ENCODE measurements at regions not wholly inside any gene's neighbourhood (a gene's known extent, or its start where the extent isn't known, plus 50 kb on each side); places are given as distances from the start of the nearest gene placed in this dataset.
"Not testable (repeated sequence)": the region's sequence is repeated elsewhere in the genome, so short reads cannot be mapped to it uniquely, and the experiment has no call there.

DNA sequence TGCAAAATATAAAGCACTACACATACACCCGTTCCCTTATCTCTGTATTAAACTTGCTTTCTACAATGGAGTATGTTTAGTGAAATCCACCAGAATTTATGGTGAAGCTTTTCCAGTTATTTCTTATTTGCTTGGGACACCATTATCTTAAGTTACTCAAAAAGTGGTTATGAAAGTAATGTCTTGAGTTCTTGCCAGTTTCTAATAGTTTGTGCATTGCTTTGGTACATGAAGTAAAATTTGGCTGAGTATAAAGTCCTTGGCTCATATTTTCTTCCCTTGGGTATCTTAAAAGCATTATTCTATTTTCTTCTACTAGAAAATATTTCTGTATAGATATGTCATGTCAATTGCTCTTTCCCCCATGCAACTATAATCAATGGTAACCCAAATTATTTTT, 85.2 kb downstream of the POLR1F start:
- DNase-seq: no peak

DNA sequence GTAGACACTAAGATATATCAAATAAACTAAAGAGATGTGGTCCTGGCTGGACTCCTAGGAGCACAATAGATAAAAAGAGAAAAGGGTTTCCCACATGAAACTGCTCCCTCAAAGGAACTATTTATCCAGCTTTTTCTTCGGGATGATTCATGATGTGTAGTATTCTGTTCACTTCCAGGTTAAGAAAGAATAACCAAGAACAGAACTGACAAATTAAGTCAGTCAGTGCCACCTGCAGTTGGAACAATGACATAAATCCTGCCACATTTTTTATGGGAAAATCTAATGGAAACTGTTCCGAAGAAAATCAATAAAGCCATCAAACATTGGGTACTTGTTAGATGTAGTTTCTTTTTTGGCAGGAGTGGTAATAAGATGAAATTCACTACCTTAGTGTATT, 87.1 kb downstream of the POLR1F start:
- no peak for DNase-seq

DNA sequence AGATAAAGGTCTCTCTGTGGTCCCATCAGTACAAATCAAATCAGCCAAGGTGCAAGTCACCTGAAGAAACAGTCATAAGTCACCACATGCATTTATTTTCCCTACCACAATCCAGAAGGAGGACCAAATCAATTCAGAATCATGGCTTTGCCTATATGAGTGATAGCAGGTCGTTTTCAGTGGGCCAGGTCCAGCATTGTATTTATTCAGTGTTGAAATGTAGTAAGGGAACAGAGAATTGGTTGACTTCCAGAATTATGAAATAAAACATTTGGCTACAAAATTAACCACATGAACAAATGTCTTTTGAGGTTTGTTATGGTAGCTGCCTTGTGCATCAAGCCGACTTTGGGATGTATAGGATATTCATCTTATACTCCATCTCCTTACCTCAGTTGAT, 88.4 kb downstream of the POLR1F start:
- no peak for DNase-seq

DNA sequence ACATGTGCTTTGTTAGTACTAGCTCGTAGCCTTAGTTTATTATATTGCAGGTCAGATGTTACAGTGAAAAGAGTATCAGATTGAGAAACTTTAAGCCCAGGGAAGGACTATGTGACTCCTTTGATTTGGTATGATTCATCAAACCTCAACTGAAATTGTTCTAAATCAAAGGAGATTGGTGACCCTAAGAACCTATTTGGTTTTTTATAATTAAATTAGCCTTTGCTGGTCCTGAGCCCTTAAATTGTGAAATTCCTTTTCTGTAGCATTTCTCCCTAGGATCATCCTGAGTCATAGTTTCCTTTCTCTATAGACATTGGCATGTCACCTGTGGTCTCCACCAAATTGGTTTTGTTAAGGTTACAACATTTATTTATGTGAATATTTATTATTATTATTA, 89.7 kb downstream of the POLR1F start:
- no peak for DNase-seq

DNA sequence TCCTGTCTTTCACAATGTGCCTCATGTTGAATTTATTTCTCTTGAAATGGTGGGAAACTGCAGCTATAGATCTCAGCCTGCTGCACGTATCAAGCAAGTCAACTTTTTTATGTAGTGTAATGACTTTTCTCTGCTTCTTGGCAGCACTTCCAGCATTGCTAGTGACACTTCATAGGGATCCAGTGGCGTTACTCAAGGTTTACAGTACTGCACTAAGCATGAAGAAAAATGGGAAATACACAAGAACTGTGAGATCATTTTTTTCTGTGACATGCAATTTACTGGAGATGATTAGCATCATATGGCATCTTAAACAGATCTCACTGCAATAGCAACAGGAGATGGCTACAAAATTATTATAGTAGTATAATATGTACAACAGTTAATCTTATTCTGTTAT, 90.9 kb downstream of the POLR1F start:
- no peak for DNase-seq

DNA sequence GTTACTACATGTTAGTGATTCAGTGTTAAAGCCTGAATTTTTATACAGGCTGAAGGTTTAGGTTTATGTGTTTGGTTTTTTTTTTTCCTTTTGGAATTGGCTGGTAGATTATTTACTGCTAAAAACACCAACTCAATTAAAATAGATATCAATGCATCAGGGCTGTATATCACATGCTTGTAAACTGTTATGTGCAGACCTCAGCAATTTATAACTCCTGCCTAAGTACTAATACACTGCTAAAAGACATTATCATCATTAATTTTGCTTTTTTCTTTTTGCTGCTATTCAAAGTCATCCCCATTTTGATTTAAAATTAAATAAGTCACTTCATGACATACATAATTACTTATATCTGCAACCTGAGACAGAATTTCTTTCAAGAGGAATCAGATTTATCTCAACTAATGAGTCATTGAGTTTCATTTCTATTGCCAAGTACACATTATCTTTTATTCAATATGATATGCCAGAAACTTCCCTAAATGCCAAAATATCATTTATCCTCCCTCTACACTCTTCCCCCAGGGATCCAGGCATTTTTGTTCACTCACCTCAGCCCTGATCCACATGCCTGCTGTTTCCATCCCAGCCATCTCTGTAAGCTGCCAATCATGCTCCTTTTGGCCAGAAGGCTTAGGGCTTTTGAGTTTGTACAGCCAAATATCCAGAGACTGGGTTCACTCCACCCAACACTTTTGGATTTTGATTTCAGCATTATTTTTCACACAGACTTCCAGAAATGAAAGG, 98.5 kb downstream of the POLR1F start:
- DNase-seq: no peak

DNA sequence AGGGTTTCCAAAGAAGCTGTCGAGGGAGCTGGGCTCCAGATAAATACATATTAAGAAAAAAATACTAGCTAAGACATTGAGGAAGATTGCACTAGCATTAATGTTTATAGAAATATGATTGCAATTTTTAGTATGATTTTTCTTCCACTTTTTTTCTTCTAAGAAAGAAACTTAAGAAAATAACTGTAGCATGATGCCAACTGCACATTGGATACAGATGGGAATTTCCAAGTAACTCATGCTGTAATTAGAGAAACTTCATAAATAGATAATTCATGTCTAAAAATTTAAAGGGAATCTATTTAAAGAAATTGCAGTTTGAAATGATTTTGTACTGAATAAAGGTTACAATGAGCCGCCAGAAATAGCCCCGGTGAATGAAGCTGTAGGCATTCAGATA, 119.4 kb downstream of the POLR1F start:
- DNase-seq: no peak

DNA sequence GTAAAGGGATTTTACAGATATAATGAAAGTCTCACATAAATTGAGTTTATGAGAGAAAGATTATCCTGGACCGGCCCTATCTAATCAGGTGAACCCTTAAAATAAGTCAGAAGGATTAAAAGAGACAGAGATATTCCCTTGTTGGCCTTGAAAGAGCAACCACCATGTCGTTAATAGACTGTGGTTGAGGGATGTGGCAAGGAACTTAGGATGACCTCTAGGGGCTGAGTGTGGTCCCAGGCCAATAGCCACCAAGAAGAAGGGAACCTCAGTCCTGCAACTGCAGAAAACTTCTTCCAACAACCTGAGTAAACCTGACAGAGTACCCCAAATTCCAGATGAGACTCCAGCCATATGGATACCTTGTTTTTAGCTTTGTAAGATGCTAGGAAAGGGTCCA, 121.5 kb downstream of the POLR1F start:
- DNase-seq: no peak

DNA sequence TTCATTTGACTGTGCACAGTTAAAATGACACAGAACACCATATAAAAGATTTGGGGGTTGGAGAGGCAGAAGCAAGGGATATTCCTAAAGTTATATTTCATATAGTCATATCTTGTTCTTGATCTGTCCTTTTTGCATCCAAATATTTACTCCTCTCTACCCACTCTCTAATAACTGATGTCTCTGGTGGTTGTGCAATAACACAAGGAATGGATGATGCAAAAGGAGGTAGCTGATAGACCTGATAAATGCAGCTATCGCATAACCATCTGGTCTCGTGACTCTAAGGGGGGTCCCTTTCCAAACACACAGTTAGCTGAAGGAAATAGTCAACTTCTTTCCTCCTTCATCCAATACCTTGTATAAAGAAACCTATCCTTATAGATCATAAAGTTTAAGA, 123.1 kb downstream of the POLR1F start:
- no peak for DNase-seq

DNA sequence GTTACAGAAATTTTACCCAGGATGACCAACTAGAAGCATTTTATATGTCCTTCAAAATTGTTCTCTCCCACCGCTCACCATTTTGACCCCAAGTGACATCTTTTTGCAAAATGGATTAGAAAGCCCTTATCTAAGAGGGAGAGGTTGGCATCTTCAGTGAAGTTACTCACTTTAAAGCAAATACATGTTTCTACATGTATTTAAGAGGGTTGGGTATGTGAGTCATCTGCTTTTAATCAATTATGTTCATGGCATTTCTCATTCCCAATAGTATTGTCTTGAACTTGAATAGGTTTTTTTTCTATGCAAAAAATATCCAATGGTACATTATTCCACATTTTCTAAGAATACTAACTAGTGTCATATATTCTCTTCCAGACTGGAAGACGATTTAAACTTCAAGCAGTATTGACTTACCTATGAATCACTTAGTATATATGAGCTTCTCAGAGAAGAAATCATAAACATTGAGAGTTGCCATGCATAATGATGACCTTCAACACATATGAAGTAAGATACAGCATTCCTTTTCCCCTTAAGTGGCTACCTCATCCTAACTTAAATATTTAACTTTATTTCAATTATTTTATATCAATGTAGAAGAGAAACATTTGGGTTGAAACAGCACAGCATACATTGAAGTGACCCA, 132.8 kb downstream of the POLR1F start:
- DNase-seq: no peak

DNA sequence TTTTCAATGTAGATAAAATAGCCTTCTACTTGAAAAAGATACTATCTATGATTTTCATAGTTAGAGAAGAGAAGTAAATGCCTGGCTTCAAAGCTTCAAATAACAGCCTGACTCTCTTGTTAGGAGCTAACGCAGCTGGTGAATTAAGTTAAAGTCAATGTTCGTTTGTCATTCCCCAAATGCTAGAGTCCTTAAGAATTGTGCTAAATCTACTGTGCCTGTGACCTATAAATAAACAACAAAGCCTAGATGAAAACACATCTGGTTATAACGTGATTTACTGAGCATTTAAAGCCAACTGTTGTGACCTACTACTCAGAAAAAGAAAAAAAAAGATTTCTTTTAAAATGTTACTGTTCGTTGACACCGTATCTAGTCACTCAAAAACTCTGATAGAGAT, 134.7 kb downstream of the POLR1F start:
- no peak for DNase-seq

DNA sequence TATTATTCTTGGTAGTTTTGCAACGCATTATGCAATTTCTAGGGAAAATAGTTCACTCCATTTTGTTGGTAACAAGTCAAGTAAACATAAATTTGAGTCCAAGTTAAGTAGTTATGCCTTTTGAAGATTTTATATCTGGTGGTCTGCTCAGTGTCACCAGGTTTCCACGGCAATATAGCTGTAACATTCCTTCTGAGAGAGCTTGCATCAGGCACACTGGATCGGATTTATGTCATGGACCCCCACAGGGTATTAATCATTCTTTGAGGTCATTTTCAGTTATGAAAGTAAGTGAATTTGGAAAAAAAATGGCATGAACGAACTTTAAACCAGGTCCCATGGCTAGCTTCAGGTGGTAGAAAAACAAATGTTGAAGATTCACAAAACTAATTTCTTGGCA, 136.3 kb downstream of the POLR1F start:
- no peak for DNase-seq

DNA sequence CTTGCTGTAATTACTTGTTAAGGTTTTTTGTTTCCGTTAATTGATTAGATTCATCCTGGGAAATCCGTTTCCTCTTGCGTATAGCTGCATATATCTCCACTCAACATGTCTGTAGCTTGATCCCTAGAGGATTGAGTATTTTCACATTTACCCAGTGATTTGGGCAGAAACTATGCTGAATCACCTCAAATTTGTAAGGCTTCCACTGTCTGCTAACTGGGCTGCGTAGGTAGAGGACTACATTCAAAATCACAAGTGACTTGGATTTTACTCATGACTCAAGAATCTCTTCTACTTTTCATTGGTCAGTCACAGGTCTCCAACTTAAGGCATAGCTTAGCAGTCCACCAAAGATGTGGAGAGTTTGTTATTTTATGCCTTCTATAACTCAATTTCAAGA, 141.8 kb downstream of the POLR1F start:
- DNase-seq: no peak

DNA sequence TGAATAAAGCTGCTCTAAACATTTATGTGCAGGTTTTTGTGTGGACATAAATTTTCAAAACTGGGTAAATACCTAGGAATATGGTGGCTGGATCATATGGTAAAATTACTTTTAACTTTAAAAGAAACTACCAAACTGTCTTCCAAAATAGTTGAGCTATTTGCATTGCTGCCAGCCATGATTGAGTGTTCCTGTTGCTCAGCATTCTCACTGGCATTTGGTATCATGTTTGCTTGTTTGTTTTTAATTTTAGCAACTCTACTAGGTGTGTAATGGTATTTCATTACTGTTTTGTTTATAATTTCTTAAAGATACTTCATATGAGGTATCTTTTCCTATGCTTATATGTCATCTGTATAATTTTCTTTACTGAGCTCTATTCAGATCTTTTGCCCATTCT, 143.2 kb downstream of the POLR1F start:
- DNase-seq: no peak

DNA sequence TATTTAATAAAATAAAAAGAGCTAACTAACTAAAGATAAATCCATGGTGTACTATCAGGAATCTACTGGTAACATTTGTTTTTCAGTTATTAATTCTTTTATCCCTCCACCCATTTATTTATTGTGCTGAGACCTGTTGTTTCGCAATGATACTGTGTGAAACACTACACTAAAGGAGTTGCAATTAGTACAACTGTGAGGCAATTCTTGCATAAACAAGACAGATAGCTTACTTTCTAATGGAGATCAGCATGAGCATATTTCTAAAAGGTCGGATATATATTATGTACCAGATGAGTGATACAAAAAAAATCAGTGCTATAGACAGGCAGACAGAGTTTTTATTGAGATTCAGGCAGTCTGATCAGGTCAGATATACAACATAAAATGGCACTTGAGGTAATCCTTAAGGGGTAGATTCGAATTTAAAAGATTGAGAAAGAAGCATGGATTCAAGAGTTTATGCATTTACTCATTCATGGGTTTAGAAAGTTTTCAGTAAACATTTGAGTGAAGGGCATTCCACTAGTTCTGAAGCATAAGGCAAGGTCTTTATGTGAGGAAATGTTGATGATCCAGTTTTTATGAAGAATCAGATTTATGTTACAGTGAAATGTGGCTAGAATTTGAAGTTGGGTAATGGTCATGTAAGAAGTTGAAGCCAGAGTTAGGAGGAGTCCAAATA, 147.6 kb downstream of the POLR1F start:
- DNase-seq: no peak

DNA sequence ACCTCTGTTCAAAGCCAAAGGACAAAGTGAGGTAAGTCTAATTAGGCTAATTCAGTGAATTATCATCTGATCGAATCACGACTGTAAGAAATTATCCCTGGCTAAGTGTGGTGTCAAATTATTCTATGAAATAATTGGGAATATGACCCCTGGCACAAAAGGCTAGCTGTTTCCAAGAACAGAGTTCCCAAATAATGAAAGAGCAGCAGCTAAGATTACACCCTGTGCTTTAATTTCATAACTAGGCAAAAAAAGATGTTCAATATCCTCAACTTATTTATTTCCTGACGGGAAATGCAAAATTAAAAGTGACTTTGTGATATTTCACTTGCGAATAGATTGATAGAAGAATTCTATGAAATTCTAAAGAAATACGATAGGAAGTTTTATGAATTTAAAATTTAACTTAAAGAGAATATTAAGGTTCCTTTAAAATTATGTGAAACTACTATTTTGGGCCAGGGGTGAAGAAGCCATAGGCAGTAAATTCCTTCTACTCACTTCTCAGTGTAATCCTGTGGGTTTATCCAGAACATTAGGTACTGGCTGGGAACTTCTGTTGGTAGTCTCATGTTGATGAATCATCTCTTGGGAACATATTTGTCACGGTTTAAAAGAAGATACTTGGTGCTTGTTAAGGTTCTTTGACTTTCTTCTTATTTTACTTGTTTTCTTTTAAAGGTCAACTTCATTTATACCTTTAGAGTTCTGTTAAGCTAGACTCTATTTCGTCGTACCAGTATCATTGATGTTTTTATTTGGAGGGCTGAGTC, 148.5 kb downstream of the POLR1F start:
- no peak for DNase-seq

DNA sequence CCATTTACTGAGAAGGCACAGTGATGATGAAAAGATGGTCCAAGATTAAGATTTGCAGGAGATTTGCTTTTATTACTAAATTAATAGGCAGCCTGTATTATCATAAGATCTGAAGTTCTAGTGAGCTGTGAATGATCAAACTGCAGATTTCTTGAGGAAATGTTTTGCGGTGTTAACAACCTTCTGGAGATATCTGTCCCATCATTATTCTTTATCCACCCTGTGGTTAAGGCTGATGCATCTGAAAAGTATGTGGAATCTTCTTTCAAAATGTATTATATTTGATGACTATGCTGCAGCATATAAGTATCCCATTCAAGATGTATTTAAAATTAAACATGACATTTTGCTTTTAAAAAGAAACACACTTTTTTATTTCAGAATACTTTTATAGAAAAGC, 150.3 kb downstream of the POLR1F start:
- DNase-seq: no peak

DNA sequence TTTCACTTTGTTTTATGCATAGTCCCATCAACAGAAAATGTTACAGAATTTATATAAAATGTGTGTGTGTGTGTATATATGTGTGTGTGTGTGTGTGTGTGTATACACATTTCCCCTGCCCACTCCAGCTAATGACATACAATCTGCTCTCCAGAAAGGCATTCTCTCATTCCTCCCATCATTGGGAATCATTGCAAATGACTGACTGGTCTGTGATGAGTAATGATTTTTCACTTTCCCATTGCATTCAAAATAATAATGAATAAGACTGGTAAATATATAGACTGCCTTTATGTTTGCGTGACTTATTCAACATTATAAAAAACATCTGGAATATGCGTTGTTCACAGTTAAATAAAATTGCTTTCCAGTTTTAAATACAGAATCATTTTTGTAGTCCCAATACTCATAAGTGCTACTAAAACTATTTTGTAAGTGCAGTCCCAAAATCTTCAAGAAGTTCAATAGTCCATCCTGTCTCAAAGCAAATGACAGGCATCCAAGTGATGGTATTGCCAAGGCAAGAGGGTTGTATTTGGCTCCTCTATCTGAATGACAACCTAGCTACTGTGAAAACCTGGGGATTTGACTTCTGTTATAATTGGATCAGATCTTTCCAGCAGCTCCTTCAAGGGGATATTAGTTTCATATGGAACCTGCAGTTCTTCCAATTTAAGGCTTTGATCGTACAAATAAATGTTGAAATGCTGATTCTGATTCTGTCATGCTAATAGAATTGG, 150.9 kb downstream of the POLR1F start:
- no peak for DNase-seq

DNA sequence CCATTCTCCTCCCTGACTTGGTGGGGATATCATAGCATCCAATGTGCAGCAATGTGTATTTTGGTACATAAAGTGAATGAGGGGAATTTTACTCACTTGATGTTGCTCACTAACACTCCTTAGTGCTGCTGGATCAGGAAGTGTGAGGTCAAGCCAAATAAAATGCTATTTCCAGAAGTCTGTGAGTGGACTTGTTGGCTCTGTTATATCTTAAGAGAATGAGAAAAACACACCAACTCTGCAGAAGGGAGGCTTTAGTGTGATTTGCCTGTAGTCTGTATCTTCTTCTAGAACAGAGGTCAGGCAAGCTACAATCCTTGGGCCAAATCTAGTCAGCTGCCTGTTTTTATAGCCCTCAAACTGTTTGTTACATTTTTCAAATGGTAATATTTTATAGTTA, 154.3 kb downstream of the POLR1F start:
- no peak for DNase-seq

DNA sequence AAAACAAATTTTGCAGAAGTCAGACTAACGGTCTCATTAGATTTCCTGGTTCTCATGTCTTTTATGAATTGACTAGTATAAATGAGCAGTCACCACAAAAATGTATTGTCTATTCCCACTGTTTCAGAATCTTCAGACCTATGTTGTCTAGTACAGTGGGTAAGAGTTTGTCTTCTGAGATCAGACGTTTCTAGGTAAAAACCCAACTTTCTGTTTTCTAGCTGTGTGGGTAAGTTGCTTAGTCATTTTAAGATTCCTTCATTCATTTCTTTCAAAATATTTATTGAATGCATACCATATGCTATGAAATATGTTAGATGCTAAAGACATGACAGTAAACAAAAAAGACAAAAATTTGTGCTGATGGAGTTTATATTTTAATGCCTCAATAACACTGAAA, 156.3 kb downstream of the POLR1F start:
- no peak for DNase-seq

DNA sequence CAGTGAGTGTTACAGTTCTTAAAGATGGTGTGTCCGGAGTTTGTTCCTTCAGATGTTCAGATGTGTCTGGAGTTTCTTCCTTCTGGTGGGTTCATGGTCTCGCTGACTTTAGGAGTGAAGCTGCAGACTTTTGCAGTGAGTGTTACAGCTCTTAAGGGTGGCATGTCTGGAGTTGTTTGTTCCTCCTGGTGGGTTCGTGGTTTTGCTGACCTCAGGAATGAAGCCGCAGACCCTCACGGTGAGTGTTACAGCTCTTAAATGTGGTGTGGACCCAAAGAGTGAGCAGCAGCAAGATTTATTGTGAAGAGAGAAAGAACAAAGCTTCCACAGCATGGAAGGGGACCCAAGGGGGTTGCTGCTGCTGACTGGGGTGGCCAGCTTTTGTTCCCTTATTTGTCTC, 159.6 kb downstream of the POLR1F start:
- DNase-seq: not testable (repeated sequence)

DNA sequence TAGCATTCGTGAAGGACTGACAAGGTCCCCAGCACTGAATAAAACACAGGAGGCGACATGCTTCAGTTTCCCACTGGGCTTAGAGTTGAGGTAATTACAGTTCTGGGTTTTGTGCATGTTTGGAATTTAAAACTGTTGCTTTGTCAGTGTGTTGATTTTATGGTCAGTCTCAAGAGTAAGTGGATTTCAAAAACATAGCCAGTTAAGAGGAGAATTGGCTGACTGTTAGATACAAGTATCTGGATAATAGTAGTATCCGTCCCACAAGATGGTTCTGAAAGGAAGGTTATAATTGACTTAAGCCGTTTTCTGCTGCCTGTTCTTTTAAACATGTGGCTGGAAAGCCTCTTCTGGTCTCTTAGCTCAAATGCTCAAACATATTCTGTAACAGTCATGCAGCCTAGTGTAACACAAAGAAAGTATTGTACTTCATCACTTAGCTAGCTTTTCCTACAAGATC, 170.9 kb downstream of the POLR1F start:
- DNase-seq: no peak

DNA sequence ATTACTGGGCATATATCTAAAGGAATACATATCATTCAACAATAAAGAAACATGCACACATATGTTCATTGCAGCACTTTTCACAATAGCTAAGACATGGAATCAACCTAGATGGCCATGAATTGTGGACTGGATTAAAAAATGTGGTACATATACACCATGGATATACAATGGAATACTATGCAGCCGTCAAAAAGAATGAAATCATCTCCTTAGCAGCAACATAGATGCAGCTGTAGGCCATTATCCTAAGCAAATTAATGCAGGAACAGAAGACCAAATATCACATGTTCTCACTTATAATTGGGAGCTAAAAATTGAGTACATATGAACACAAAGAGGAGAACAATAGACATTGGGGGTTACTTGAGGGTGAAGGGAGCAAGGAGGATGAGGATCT, 175.6 kb downstream of the POLR1F start:
- DNase-seq: no peak

Measured in GOT3 (cell line).